Liver (tissue), 8 donors: ENCODE measurements at regions not wholly inside any gene's neighbourhood (a gene's known extent, or its start where the extent isn't known, plus 50 kb on each side); places are given as distances from the start of the nearest gene placed in this dataset.

Source experiments
- DNase-seq: peaks from one replicate; pipeline ENCODE4 v3.0.0-alpha.2; 2017; ENCODE audit warnings: low spot score
- H3K27ac ChIP-seq, 2 donors: one replicate each; pipeline ENCODE4 v1.7.0; 2013; ENCODE audit warnings: inconsistent platforms in 2 of 2, low read length in 2 of 2, control low read depth in 1 of 2, low read depth in 1 of 2, mild to moderate bottlenecking in 1 of 2
- H3K27me3 ChIP-seq, 4 donors: one replicate each; pipeline versions ENCODE4 v1.6.1 to v1.7.0; 2013; ENCODE audit warnings: low read length in 3 of 4, inconsistent platforms in 1 of 4, mild to moderate bottlenecking in 1 of 4, moderate library complexity in 1 of 4; ENCODE audit not compliant: control insufficient read depth in 4 of 4, insufficient read depth in 4 of 4
- H3K36me3 ChIP-seq, 4 donors: one replicate each; pipeline versions ENCODE4 v1.6.1 to v1.7.0; 2013; ENCODE audit warnings: low read length in 3 of 4, mild to moderate bottlenecking in 3 of 4, low read depth in 1 of 4, moderate library complexity in 1 of 4; ENCODE audit not compliant: control insufficient read depth in 4 of 4, insufficient read depth in 3 of 4
- H3K4me1 ChIP-seq, 4 donors: one replicate each; pipeline versions ENCODE4 v1.6.1 to v1.7.0; 2013; ENCODE audit warnings: low read length in 3 of 4, mild to moderate bottlenecking in 3 of 4, moderate library complexity in 1 of 4; ENCODE audit not compliant: control insufficient read depth in 4 of 4, insufficient read depth in 4 of 4
- H3K4me3 ChIP-seq, 3 donors: one replicate each; pipeline versions ENCODE4 v1.6.1 to v1.7.0; 2013; ENCODE audit warnings: low read length in 3 of 3, control low read depth in 1 of 3, low read depth in 1 of 3, mild to moderate bottlenecking in 1 of 3
- H3K9ac ChIP-seq, 2 donors: one replicate each; pipeline ENCODE4 v1.7.0; 2013; ENCODE audit warnings: low read length in 2 of 2, mild to moderate bottlenecking in 2 of 2, moderate library complexity in 2 of 2, control low read depth in 1 of 2, low read depth in 1 of 2
- H3K9me3 ChIP-seq, 4 donors: one replicate each; pipeline versions ENCODE4 v1.6.1 to v1.7.0; 2013; ENCODE audit warnings: low read length in 3 of 4; ENCODE audit not compliant: control insufficient read depth in 4 of 4
- ATF3 ChIP-seq: IDR thresholded peaks from 2 replicates; pipeline ENCODE4 v1.6.1; 2016; ENCODE audit warnings: antibody characterized with exemption
- CTCF ChIP-seq: fragments of 150-350 bp; IDR thresholded peaks from 2 replicates; pipeline ENCODE4 v1.5.1; 2017; ENCODE audit warnings: improper control_type of control experiment, low read depth, low read length; ENCODE audit not compliant: missing input control
- EGR1 ChIP-seq, 2 donors: IDR thresholded peaks; 2 replicates each; pipeline ENCODE4 v1.6.1; 2016 to 2018; ENCODE audit warnings: antibody characterized with exemption in 2 of 2, low read depth in 2 of 2
- FOXA2 ChIP-seq: IDR thresholded peaks from 2 replicates; pipeline ENCODE4 v1.6.1; 2016; ENCODE audit warnings: antibody characterized with exemption
- GABPA ChIP-seq, 2 donors: IDR thresholded peaks in 1 of 2; conservative IDR thresholded peaks in 1 of 2; 2 replicates each; pipeline ENCODE4 v1.6.1; 2016; ENCODE audit warnings: antibody characterized with exemption in 2 of 2, mild to moderate bottlenecking in 1 of 2, moderate library complexity in 1 of 2
- HNF4A ChIP-seq, 2 donors: conservative IDR thresholded peaks; 2 replicates each; pipeline ENCODE4 v1.6.1; 2016; ENCODE audit warnings: antibody characterized with exemption in 2 of 2, mild to moderate bottlenecking in 2 of 2
- JUND ChIP-seq, 2 donors: IDR thresholded peaks; 2 replicates each; pipeline ENCODE4 v1.6.1; 2016; ENCODE audit warnings: antibody characterized with exemption in 2 of 2
- MAX ChIP-seq: IDR thresholded peaks from 2 replicates; pipeline ENCODE4 v1.6.1; 2016; ENCODE audit warnings: antibody characterized with exemption
- NR2F2 ChIP-seq: IDR thresholded peaks from 2 replicates; pipeline ENCODE4 v1.6.1; 2016; ENCODE audit warnings: antibody characterized with exemption
- RAD21 ChIP-seq, 2 donors: IDR thresholded peaks; 2 replicates each; pipeline ENCODE4 v1.6.1; 2016; ENCODE audit warnings: antibody characterized with exemption in 2 of 2, mild to moderate bottlenecking in 2 of 2
- RXRA ChIP-seq, 2 donors: IDR thresholded peaks; 2 replicates each; pipeline ENCODE4 v1.6.1; 2017 to 2018; ENCODE audit warnings: antibody characterized with exemption in 2 of 2, mild to moderate bottlenecking in 1 of 2
- YY1 ChIP-seq: IDR thresholded peaks from 2 replicates; pipeline ENCODE4 v1.6.1; 2016; ENCODE audit warnings: antibody characterized with exemption, mild to moderate bottlenecking
- WGBS: extraction: QIAGEN DNeasy Blood & Tissue Kit; methylation state at CpG from one replicate; pipeline ENCODE4 v1.1.7; 2013; 5-methylcytosine and 5-hydroxymethylcytosine counted together
- donor health status: healthy.
- donor health status: healthy.
- donor health status: healthy.
- donor health status: healthy.
- donor health status: healthy.

- no peak for DNase-seq
- no peak for TF ChIP-seq NR2F2
- TF ChIP-seq RXRA (IDR thresholded peaks at IDR 0.05) = no peak
- TF ChIP-seq ATF3 = no peak
- TF ChIP-seq YY1 = no peak
- no peak overlapping the region for H3K4me3 ChIP-seq
- peaks cover 0 to 7% (median 0%) of the 10 kb centered on the region in 4 donors for H3K27me3 ChIP-seq
- WGBS = 43% methylated on average over 4 of the region's 4 CpGs
- no peak overlapping the region for H3K9ac ChIP-seq
- H3K9me3 ChIP-seq = no peaks in the 10 kb centered on the region
- H3K27ac ChIP-seq = no peak overlapping the region
- H3K36me3 ChIP-seq = no peaks in the 10 kb centered on the region
- no peaks in the 10 kb centered on the region for H3K4me1 ChIP-seq
These were observed 142.3 kb downstream of the SOX11 start for GRCh38 chr2:5834501-5834900.

- Histone ChIP-seq H3K9ac (no peak overlapping the region), H3K36me3 (no peaks in the 10 kb centered on the region), H3K4me3 (no peak overlapping the region), H3K9me3 (no peaks in the 10 kb centered on the region), H3K4me1 (no peaks in the 10 kb centered on the region), H3K27ac (no peak overlapping the region), H3K27me3 (no peaks in the 10 kb centered on the region)
- no peak for DNase-seq
- 58% methylated on average over 7 of the region's 7 CpGs for WGBS
- TF ChIP-seq RAD21 (IDR thresholded peaks at IDR 0.05) (no peak), FOXA2 (no peak), EGR1 (IDR thresholded peaks at IDR 0.05; ENCODE audit: low read depth in 2 of 2) (no peak), YY1 (no peak)
These were observed 147.4 kb downstream of the SOX11 start for GRCh38 chr2:5839550-5839949.

GRCh38 chr2:5841126-5841525 is 148.9 kb downstream of the SOX11 start:
- H3K9me3 ChIP-seq = no peaks in the 10 kb centered on the region
- no peak overlapping the region for H3K9ac ChIP-seq
- H3K4me3 ChIP-seq = no peak overlapping the region
- no peaks in the 10 kb centered on the region for H3K4me1 ChIP-seq
- WGBS = 48% methylated on average over 2 of the region's 2 CpGs
- no peak overlapping the region for H3K27ac ChIP-seq
- TF ChIP-seq GABPA (IDR thresholded peaks at IDR 0.05 in 1 of 2, conservative IDR thresholded peaks at IDR 0.05 in 1 of 2) = no peak
- no peak for TF ChIP-seq YY1
- no peak for TF ChIP-seq ATF3
- TF ChIP-seq NR2F2 = no peak
- TF ChIP-seq JUND (IDR thresholded peaks at IDR 0.05) = no peak
- TF ChIP-seq CTCF = no peak
- no peak for TF ChIP-seq RXRA (IDR thresholded peaks at IDR 0.05)
- no peaks in the 10 kb centered on the region for H3K27me3 ChIP-seq
- DNase-seq = no peak
- no peaks in the 10 kb centered on the region for H3K36me3 ChIP-seq

- no peak for DNase-seq
These were observed 150.1 kb downstream of the SOX11 start for GRCh38 chr2:5842326-5842725.

More at GRCh38 chr2:5842326-5842725, 150.1 kb downstream of the SOX11 start:
- TF ChIP-seq HNF4A (conservative IDR thresholded peaks at IDR 0.05) (no peak), MAX (no peak)
- H3K27me3 ChIP-seq = no peaks in the 10 kb centered on the region
- H3K4me3 ChIP-seq = no peak overlapping the region
- H3K9me3 ChIP-seq = no peaks in the 10 kb centered on the region
- H3K36me3 ChIP-seq = no peaks in the 10 kb centered on the region
- no peak overlapping the region for H3K27ac ChIP-seq
- 90% methylated on average over 14 of the region's 14 CpGs for WGBS
- H3K9ac ChIP-seq = no peak overlapping the region
- no peaks in the 10 kb centered on the region for H3K4me1 ChIP-seq
